ENCODE measurements at regions not wholly inside any gene's neighbourhood (a gene's known extent, or its start where the extent isn't known, plus 50 kb on each side); places are given as distances from the start of the nearest gene placed in this dataset.
A peak's percentile ranks its signal among the peaks of the same experiment; 100 is the strongest.

- no peak for DNase-seq
Observed at GRCh38 chr9:28007097-28007817, 434.0 kb upstream of the C9orf72 start.

- no peak for DNase-seq
Observed at GRCh38 chr9:28014212-28014611, 440.9 kb upstream of the C9orf72 start.

- peak in 4 of 51 donors; percentile 3 to 23 (median 6) for DNase-seq
Observed at GRCh38 chr9:28024676-28025075, 451.4 kb upstream of the C9orf72 start.

GRCh38 chr9:28025186-28025585 lies 451.9 kb upstream of the C9orf72 start:
- no peak for DNase-seq

- no peak for DNase-seq
Observed at GRCh38 chr9:28031521-28032267, 458.4 kb upstream of the C9orf72 start.

- DNase-seq: no peak
Observed at GRCh38 chr9:28032268-28032590, 458.9 kb upstream of the C9orf72 start.

- no peak for DNase-seq
Observed at GRCh38 chr9:28034242-28034641, 461.0 kb upstream of the C9orf72 start.

- DNase-seq: no peak
Observed at GRCh38 chr9:28037968-28038367, 464.7 kb upstream of the C9orf72 start.

- DNase-seq: no peak
Observed at GRCh38 chr9:28045051-28045450, 471.8 kb upstream of the C9orf72 start.

GRCh38 chr9:28050046-28050445 lies 476.8 kb upstream of the C9orf72 start:
- DNase-seq: no peak

- no peak for DNase-seq
Observed at GRCh38 chr9:28050941-28051340, 477.7 kb upstream of the C9orf72 start.

- no peak for DNase-seq
Observed at GRCh38 chr9:28051559-28052503, 478.6 kb upstream of the C9orf72 start.

- no peak for DNase-seq
Observed at GRCh38 chr9:28053096-28053777, 480.0 kb upstream of the C9orf72 start.

GRCh38 chr9:28056006-28056405 lies 482.7 kb upstream of the C9orf72 start:
- no peak for DNase-seq

- DNase-seq: no peak
Observed at GRCh38 chr9:28056466-28056865, 483.2 kb upstream of the C9orf72 start.

GRCh38 chr9:28059192-28059591 lies 485.9 kb upstream of the C9orf72 start:
- no peak for DNase-seq

- DNase-seq: no peak
Observed at GRCh38 chr9:28064241-28064815, 491.0 kb upstream of the C9orf72 start.

- peak in 9 of 51 donors; percentile 0 to 18 (median 8) for DNase-seq
Observed at GRCh38 chr9:28073270-28073669, 500.0 kb upstream of the C9orf72 start.

- DNase-seq: no peak
Observed at GRCh38 chr9:28079677-28080076, 506.4 kb upstream of the C9orf72 start.

GRCh38 chr9:28082671-28083070 lies 509.4 kb upstream of the C9orf72 start:
- DNase-seq: no peak

- DNase-seq: no peak
Observed at GRCh38 chr9:28086881-28087280, 513.6 kb upstream of the C9orf72 start.
